Heart right ventricle (tissue), 16 donors: ENCODE measurements at regions not wholly inside any gene's neighbourhood (a gene's known extent, or its start where the extent isn't known, plus 50 kb on each side); places are given as distances from the start of the nearest gene placed in this dataset.

Source experiments
- ATAC-seq, 8 donors: fragments of 200-7000 bp; cut with Tn5 transposase; one replicate each; pipeline ENCODE4 v1.9.1; 2020; ENCODE audit warnings: mild to moderate bottlenecking in 8 of 8, moderate library complexity in 8 of 8, moderate number of reproducible peaks in 1 of 8
- DNase-seq, 2 donors: peaks; one replicate each; pipeline ENCODE4 v3.0.0-alpha.2; 2020
- H3K27ac ChIP-seq, 10 donors: fragments of 200-600 bp; sonication (generic) in 2 of 10; one replicate each; pipeline versions ENCODE4 v1.5.0 to v1.8.0; 2020 to 2022; ENCODE audit warnings: mild to moderate bottlenecking in 3 of 10
- H3K27me3 ChIP-seq, 7 donors: fragments of 200-600 bp; one replicate each; pipeline ENCODE4 v1.8.0; 2021 to 2022; ENCODE audit warnings: mild to moderate bottlenecking in 2 of 7
- H3K36me3 ChIP-seq, 9 donors: fragments of 200-600 bp; sonication (generic) in 1 of 9; one replicate each; pipeline versions ENCODE4 v1.5.0 to v1.8.0; 2020 to 2022; ENCODE audit warnings: mild to moderate bottlenecking in 2 of 9
- H3K4me1 ChIP-seq, 9 donors: fragments of 200-600 bp; sonication (generic) in 1 of 9; one replicate each; pipeline versions ENCODE4 v1.5.0 to v1.8.0; 2020 to 2022; ENCODE audit warnings: mild to moderate bottlenecking in 4 of 9
- H3K4me3 ChIP-seq, 10 donors: fragments of 200-600 bp; sonication (generic) in 2 of 10; one replicate each; pipeline versions ENCODE4 v1.5.0 to v1.8.0; 2020 to 2022; ENCODE audit warnings: mild to moderate bottlenecking in 7 of 10, moderate library complexity in 2 of 10
- H3K9me3 ChIP-seq, 11 donors: fragments of 200-600 bp in 10 of 11; sonication (generic) in 2 of 11; one replicate each; pipeline versions ENCODE4 v1.5.0 to v1.8.0; 2013 to 2022; ENCODE audit warnings: mild to moderate bottlenecking in 2 of 11, control low read depth in 1 of 11, moderate library complexity in 1 of 11
- CTCF ChIP-seq, 9 donors: fragments of 200-600 bp; sonication (generic) in 2 of 9; IDR thresholded peaks; one replicate each; pipeline versions ENCODE4 v1.5.0 to v1.8.0; 2021 to 2022; ENCODE audit warnings: antibody characterized with exemption in 9 of 9, mild to moderate bottlenecking in 5 of 9, moderate library complexity in 1 of 9
- WGBS, 2 donors: extraction: QIAGEN DNeasy Blood & Tissue Kit; methylation state at CpG; one replicate each; pipeline ENCODE4 v1.1.7; 2013; ENCODE audit warnings: inconsistent platforms in 1 of 2; 5-methylcytosine and 5-hydroxymethylcytosine counted together
- intact Hi-C, 10 donors: fragments of 100-400 bp; cut with DNase I; formaldehyde crosslinking; loops; one replicate each; pipeline versions ENCODE4 v1.11.1 to v1.14.2; 2022
- donor health status: Arrhythmogenic right ventricular cardiomyopathy.
- donor health status: ischemic (EF 13 %, LVEDD 7.1; RV severe dilation, severe dysfunction).
- donor health status: healthy with polysubstance abuse.
- donor health status: DM: no; HTN: yes; CAD: no.
- donor health status: DM: no; HTN: no; CAD: no.
- donor health status: ischemic (EF 25% LVEDD 6.9; RV normal size, moderate dysfunction).
- donor health status: ischemic (EF 25% LVEDD 5.7; RV mildly dilated, moderate dysfunction).
- donor health status: healthy.
- donor health status: DM: yes; HTN: yes; CAD: no.
- donor health status: Ischemic cardiomyopathy.
- donor health status: ischemic (EF 35%, LVEDD 5.7; RV mildly dilated, moderate dysfunction).
- donor health status: nonischemic (EF 11% LVEDD 7.7; RV severe dilation, severe dysfunction).
- donor health status: DM: yes; HTN: yes; CAD: no.
- donor health status: PGD.
- donor health status: ischemic (EF 29% LVEDD 5.4; RV normal size, mild dysfunction).
- donor health status: nonischemic (EF 23%, LVEDD 6.1; RV moderate dilation, normal function).

DNA sequence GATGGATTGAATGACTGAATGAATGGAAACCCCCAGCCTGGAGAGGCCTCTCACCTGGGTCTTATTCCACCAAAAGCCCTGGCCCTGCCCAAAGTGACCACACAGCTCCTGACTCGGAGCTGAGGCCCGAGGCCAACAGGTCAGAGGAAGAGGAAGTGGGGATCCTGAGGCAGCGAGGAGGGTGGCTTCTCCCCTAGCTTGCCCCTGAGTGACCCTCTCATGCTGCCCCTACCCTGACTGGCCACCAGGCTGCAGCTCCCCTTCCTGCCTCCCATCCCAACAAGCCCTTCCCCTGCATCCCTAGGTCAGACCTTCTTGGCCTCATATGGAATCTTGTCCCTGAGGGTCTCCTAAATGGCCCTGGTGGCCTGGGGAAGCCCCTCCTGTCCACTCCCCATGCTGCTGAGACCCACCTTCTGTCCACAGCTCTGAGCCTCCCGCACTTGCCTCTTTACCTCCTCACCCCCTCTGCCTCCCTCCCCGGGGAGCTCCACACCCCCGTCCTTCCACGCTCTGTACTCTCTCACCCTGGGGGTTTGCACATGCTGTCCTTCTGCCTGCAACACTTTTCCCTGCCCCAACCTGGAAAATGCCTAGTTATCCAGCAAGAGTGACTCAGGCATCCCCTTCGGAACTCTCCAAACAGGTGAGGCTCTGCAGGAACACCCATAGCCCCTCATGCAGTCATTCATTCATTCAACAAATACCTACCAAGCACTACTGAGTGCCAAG is 134.8 kb upstream of the HDAC4 start:
- H3K4me1 ChIP-seq = peaks cover 0 to 6% (median 0%) of the 10 kb centered on the region in 9 donors
- WGBS, 2 donors = 73 to 75% methylated on average over 8 of the region's 8 CpGs
- H3K27me3 ChIP-seq = peaks cover 0 to 29% (median 9%) of the 10 kb centered on the region in 7 donors
- no peak for TF ChIP-seq CTCF (IDR thresholded peaks at IDR 0.05)
- no peak overlapping the region for H3K4me3 ChIP-seq
- DNase-seq = no peak
- no peak for ATAC-seq
- intact Hi-C loops = no loop called here
- H3K27ac ChIP-seq = no peak overlapping the region
- H3K9me3 ChIP-seq = peaks cover 0 to 20% (median 0%) of the 10 kb centered on the region in 11 donors
- no peaks in the 10 kb centered on the region for H3K36me3 ChIP-seq

DNA sequence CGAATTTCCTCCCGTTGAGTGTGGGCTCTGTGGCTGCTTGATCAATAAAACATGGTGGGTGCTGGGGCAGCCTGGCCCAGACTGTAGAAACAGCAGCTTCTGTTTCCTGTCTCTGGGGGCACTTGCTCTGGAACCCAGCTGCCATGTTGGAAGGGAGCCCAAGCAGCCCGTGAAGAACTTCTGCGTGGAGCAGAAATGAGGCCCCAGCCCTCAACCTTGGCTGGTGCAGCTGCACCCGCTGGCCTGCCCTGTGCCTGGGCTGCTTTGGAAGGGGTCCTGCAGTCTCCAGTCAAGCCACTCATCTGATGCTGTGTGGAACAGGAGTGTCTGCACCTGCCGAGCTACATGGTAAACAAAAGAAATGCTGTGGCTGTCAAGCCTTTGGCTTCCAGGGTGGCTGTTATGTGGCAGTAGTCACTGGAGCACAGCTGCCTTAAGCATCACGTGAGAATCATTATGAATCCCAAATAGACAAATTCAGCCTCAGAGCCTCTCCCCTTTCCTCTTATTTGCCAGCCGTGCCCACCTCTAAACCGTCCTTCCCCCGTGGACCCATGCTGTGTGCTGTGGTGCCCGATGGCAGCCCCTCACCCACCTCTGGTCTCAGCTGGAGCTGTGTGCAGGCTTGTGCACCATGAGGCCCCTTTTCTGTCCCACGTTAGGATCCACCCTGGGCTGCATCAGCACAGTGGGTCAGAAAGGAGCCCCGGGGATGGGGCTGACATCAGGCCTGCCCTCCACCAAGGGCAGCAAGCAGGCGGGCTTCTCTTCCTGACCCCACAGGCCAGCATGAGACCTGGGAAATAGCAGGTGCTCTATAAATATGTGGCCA is 134.0 kb upstream of the HDAC4 start:
- H3K36me3 ChIP-seq = no peaks in the 10 kb centered on the region
- peaks cover 0 to 6% (median 0%) of the 10 kb centered on the region in 9 donors for H3K4me1 ChIP-seq
- intact Hi-C loops = no loop called here
- peaks cover 0 to 23% (median 0%) of the 10 kb centered on the region in 11 donors for H3K9me3 ChIP-seq
- no peak overlapping the region for H3K4me3 ChIP-seq
- no peak for ATAC-seq
- no peak for TF ChIP-seq CTCF (IDR thresholded peaks at IDR 0.05)
- DNase-seq = no peak
- 90 to 92% methylated on average over 14 of the region's 14 CpGs for WGBS, 2 donors
- no peak overlapping the region for H3K27ac ChIP-seq
- H3K27me3 ChIP-seq = peaks cover 0 to 25% (median 7%) of the 10 kb centered on the region in 7 donors

DNA sequence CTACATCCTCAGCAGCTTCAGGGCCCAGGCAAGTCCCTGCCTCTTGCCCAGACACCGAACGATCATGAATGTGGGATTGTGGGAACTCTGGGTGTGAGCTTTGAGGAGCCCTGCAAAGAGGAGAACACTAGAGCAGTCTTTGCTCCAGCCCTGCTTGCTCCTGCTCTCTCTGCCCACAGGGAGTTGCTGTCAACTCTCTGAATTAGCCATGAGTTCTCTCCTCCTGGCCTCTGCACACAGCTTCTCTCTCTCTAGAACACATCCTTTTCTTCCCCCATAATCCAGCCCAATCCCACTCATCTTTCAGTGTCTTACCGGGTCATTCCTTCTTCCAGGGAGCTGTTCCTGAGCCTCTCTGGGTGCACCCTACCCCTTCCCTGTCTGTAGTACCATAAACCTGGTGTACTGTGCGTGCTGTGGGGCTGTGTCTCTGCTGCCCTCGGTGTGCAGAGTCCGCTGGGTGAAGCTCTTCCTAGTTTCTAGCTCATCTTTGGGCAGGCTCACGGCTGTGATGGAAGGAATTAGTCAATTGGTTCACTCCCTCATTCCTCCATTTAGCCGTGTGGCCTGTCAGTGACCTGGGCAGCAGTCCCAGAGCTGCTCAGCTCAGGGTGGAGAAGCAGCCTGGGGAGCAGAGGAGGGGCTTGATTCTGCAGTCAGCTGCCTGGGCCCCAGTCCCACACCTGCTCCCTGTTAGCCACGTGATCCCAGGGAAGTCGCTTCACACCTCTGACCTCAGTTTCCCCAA is 132.9 kb upstream of the HDAC4 start:
- Histone ChIP-seq H3K9me3 (peaks cover 0 to 23% (median 0%) of the 10 kb centered on the region in 11 donors), H3K27ac (no peak overlapping the region), H3K4me3 (no peak overlapping the region), H3K27me3 (peaks cover 0 to 25% (median 6%) of the 10 kb centered on the region in 7 donors), H3K36me3 (no peaks in the 10 kb centered on the region), H3K4me1 (peaks cover 0 to 6% (median 0%) of the 10 kb centered on the region in 9 donors)
- TF ChIP-seq CTCF (IDR thresholded peaks at IDR 0.05) = no peak
- intact Hi-C loops = no loop called here
- WGBS, 2 donors = 58 to 63% methylated on average over 10 of the region's 10 CpGs
- DNase-seq = peak in 1 of 2 donors; percentile 35
- ATAC-seq = peak; percentile 47 to 82 (median 68)

- Histone ChIP-seq H3K9me3 (peaks cover 0 to 23% (median 0%) of the 10 kb centered on the region in 11 donors), H3K27ac (no peak overlapping the region), H3K27me3 (peaks cover 0 to 18% (median 4%) of the 10 kb centered on the region in 7 donors), H3K36me3 (no peaks in the 10 kb centered on the region), H3K4me1 (peaks cover 0 to 6% (median 0%) of the 10 kb centered on the region in 9 donors), H3K4me3 (no peak overlapping the region)
- TF ChIP-seq CTCF (IDR thresholded peaks at IDR 0.05) = no peak
- ATAC-seq (no peak), DNase-seq (no peak)
- WGBS, 2 donors = 37 to 42% methylated on average over 10 of the region's 10 CpGs
- intact Hi-C loops = no loop called here
These were observed 132.0 kb upstream of the HDAC4 start for GRCh38 chr2:239532859-239533258.
